Kidney (tissue), 13 donors: ENCODE measurements at regions not wholly inside any gene's neighbourhood (a gene's known extent, or its start where the extent isn't known, plus 50 kb on each side); places are given as distances from the start of the nearest gene placed in this dataset.

ENCODE experiments used
- DNase-seq, 5 donors: peaks; one replicate each; pipeline ENCODE4 v3.0.0-alpha.2; 2013 to 2020
- FAIRE-seq: peaks from 2 replicates; lab custom pipeline; 2012; peaks lifted over from hg19 to GRCh38; lab: Jason Lieb, UNC
- H3K27ac ChIP-seq, 2 donors: one replicate each; pipeline ENCODE4 v1.7.0; 2013; ENCODE audit warnings: low read depth in 2 of 2, low read length in 2 of 2, inconsistent platforms in 1 of 2
- H3K27me3 ChIP-seq: one replicate; pipeline ENCODE4 v1.7.1; 2013; ENCODE audit warnings: low read length, inconsistent platforms; ENCODE audit not compliant: control insufficient read depth, insufficient read depth
- H3K36me3 ChIP-seq, 3 donors: one replicate each; pipeline versions ENCODE4 v1.7.0 to v1.7.1; 2013; ENCODE audit warnings: low read length in 3 of 3, control low read depth in 1 of 3, inconsistent platforms in 1 of 3; ENCODE audit not compliant: insufficient read depth in 3 of 3, control insufficient read depth in 2 of 3
- H3K4me1 ChIP-seq, 3 donors: one replicate each; pipeline versions ENCODE4 v1.7.0 to v1.7.1; 2013; ENCODE audit warnings: low read length in 3 of 3, inconsistent platforms in 1 of 3, low read depth in 1 of 3; ENCODE audit not compliant: control insufficient read depth in 2 of 3, insufficient read depth in 2 of 3
- H3K4me3 ChIP-seq, 3 donors: one replicate each; pipeline versions ENCODE4 v1.7.0 to v1.8.1; 2013; ENCODE audit warnings: low read length in 3 of 3, control low read depth in 1 of 3, inconsistent platforms in 1 of 3
- H3K9ac ChIP-seq, 3 donors: one replicate each; pipeline versions ENCODE4 v1.7.0 to v1.7.1; 2013; ENCODE audit warnings: low read length in 3 of 3, control low read depth in 1 of 3, inconsistent platforms in 1 of 3
- H3K9me3 ChIP-seq, 3 donors: one replicate each; pipeline versions ENCODE4 v1.7.0 to v1.7.1; 2013; ENCODE audit warnings: low read length in 3 of 3, control low read depth in 1 of 3, inconsistent platforms in 1 of 3; ENCODE audit not compliant: control insufficient read depth in 2 of 3, insufficient read depth in 1 of 3
- CTCF ChIP-seq: IDR thresholded peaks from 3 replicates; pipeline ENCODE4 v1.5.1; 2012; ENCODE audit warnings: mild to moderate bottlenecking, moderate library complexity, borderline replicate concordance; ENCODE audit not compliant: insufficient read depth; ENCODE audit errors: extremely low read depth
- intact Hi-C: fragments of 100-400 bp; cut with DNase I; formaldehyde crosslinking; loops from one replicate; pipeline ENCODE4 v1.11.1; 2022
- donor health status: control.
- donor health status: control.
- donor health status: control.
- donor health status: control.
- donor health status: control.
- donor health status: DM: yes; HTN: yes; CAD: no.
- donor health status: Normal renal cell carcinoma (clear cell type).

DNA sequence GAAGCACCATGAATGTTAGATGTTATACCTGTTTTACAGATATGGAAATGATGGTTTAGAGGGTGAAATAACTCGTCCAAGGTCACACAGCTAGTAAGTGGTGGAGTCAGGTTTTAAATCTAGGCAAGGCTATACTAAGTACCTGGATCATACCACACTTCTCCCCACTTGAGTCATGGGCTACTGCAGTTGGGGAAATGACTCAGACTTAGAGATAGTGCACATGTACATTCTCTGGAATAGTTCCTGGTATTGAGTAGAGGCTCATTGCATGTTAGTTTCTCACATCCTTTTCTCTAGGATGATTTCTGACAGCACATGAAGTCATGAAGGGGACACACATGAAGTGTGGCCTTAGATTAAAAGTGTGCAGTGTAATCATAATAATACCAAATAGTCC lies 76.2 kb upstream of the TNFSF11 start:
- FAIRE-seq (no peak), DNase-seq (no peak)
- Histone ChIP-seq H3K36me3 (no peaks in the 10 kb centered on the region), H3K27me3 (no peaks in the 10 kb centered on the region), H3K9me3 (no peaks in the 10 kb centered on the region), H3K27ac (no peak overlapping the region), H3K4me3 (no peak overlapping the region), H3K4me1 (peaks cover 0 to 2% (median 0%) of the 10 kb centered on the region in 3 donors), H3K9ac (no peak overlapping the region)
- intact Hi-C loops = no loop called here
- TF ChIP-seq CTCF = no peak

GRCh38 chr13:42498521-42498920 lies 75.4 kb upstream of the TNFSF11 start:
- no peaks in the 10 kb centered on the region for H3K9me3 ChIP-seq
- no peaks in the 10 kb centered on the region for H3K36me3 ChIP-seq
- no peaks in the 10 kb centered on the region for H3K27me3 ChIP-seq
- FAIRE-seq (no peak), DNase-seq (no peak)
- no peak overlapping the region for H3K4me3 ChIP-seq
- intact Hi-C loops = no loop called here
- no peak for TF ChIP-seq CTCF
- no peak overlapping the region for H3K27ac ChIP-seq
- peaks cover 0 to 2% (median 0%) of the 10 kb centered on the region in 3 donors for H3K4me1 ChIP-seq
- no peak overlapping the region for H3K9ac ChIP-seq
